ENCODE measurements at regions not wholly inside any gene's neighbourhood (a gene's known extent, or its start where the extent isn't known, plus 50 kb on each side); places are given as distances from the start of the nearest gene placed in this dataset.

GRCh38 chr2:118168615-118169014 is 80.3 kb downstream of the INSIG2 start:
- no peak for DNase-seq

- DNase-seq: no peak
Observed at GRCh38 chr2:118167026-118167425, 78.8 kb downstream of the INSIG2 start.

- DNase-seq: no peak
Observed at GRCh38 chr2:118166242-118166641, 78.0 kb downstream of the INSIG2 start.

GRCh38 chr2:118165595-118165994 is 77.3 kb downstream of the INSIG2 start:
- DNase-seq: no peak

Data from activated CD8-positive, alpha-beta memory T cell treated with anti-CD3 and anti-CD28 coated beads for 24 hours (primary cell).